Kidney capillary endothelial cell (primary cell): ENCODE measurements at regions not wholly inside any gene's neighbourhood (a gene's known extent, or its start where the extent isn't known, plus 50 kb on each side); places are given as distances from the start of the nearest gene placed in this dataset.

Experiments
- DNase-seq: peaks from one replicate; pipeline ENCODE4 v3.0.0-alpha.2; 2018; ENCODE audit warnings: low spot score

DNA sequence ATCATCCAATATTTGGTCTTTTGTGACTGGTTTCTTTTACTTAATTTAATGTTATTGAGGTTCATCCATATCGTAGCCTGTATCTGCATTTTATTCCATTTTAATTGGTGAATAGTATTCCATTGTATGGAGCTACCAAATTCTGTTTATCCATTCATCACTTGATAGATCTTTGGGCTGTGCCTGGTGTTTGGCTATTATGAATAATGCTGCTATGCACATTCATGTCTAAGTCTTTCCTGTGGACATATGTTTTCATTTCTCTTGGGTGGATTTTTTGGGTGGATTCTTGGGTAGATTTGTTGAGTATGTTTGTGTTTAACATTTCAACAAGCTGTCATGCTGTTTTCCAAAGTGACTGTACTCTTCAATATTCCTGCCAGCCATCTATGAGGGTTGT lies 52.5 kb upstream of the NEDD4L start:
- DNase-seq: no peak

DNA sequence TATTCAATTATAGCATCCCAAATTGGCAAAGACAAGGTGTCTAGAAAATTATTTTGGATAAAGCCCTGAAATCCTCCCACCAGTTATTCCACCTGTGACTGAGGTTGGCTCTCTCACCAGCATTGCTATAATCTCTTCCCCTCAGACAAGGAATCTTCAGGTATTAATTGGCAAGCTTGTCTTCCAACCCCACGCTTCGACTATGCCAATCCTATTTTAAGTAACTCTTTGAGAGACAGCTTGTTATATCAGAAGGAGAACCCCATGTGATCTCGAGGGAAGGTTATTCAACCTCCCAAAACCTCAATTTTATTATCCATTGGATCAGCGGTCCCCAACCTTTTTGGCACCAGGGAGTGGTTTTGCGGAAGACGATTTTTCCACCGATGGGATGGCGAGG lies 54.5 kb upstream of the NEDD4L start:
- no peak for DNase-seq

DNA sequence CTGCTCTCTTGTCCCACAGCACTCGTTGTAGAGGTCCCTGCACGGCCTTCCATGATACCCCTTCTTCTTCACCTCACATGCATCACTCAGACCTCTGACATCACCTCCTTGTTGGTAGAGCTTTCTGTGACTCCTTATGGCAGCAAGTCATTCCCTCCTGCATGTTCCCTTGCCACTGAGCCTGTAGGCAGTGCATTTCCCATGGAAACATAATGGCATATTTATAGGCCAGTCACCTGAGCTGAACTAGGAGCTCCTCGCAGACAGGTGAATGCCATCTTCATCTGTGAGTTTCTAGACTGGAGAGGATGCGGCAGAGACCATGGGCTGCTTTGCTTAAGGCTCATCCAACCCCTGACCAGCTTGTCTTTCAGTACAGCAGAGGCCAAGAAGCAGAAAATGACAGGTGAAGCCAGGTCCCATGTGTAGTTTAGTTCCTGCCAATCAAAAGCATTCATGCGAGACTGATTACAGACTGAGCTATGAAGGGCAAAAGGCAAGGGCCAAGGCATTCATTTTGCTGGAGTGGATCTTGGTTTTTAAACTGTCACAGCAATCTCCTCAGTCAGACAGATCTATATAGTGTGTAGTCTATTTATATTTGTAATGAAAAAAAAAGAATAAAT lies 59.4 kb upstream of the NEDD4L start:
- no peak for DNase-seq

DNA sequence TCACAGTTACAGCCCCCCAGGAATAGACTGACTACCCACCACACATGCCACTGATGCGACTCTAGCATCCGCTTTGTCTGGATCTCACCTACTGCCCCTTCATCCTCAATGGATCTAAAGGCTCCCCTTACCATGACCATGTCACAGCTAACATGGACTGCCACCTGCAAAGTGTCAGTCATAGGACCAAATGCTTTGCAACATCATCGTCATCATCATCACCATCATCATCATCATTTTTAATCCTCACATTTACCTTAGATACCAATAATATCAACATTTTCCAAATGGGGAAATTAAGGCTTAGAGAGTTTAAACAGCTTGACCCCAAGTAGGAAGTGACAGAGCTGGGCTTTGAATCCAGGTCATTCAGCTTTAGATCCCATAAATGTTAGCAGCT lies 60.1 kb upstream of the NEDD4L start:
- DNase-seq: no peak

DNA sequence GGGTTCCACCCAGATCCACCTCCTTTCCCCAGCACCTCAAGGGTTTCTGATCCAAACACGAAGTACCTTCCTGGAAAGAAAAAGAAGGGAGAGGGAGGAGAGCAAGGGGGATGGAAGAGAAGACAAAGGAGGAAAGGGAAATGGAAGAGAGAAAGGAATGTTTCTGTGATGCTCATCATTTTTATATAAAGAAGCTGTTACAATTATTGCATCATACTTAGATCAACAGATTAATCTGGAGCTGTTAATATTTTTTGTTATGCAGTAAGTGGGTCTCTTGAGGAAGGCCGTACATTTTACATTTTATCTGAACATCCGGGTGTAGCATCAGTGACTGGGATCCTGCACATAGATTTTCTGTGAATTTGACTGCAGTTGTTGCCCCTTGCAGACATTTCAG lies 60.6 kb upstream of the NEDD4L start:
- no peak for DNase-seq

DNA sequence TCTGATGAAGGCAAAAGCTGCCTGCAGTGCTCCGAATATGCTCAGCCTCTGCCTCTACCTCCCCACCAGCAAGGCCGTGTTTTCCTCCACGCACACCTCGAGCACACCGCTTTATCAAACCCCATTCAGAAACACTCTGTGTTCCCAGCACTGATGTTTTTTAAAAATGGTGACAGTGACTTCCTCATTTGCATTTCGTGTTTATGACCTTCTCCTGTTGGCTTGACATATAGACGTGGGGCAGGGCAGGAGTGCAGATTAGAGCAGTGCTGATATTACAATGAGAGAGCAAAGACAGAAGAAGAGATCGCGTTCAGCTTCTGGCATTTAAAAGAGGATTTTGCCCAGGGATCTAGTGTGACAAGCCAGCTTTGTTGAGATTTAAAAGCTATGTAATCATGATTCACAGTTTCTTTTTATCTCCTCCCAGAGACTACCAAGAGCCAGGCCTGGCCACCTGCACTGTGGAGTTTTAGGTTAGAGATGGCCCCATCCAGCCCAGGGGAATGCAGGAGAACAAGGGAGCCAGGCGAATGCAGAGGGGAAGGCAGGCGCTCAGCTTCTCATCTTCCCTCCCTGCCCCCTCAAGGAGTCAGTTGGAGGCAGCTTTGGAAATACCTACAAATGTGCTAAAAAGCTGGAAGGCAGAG lies 61.5 kb upstream of the NEDD4L start:
- no peak for DNase-seq

DNA sequence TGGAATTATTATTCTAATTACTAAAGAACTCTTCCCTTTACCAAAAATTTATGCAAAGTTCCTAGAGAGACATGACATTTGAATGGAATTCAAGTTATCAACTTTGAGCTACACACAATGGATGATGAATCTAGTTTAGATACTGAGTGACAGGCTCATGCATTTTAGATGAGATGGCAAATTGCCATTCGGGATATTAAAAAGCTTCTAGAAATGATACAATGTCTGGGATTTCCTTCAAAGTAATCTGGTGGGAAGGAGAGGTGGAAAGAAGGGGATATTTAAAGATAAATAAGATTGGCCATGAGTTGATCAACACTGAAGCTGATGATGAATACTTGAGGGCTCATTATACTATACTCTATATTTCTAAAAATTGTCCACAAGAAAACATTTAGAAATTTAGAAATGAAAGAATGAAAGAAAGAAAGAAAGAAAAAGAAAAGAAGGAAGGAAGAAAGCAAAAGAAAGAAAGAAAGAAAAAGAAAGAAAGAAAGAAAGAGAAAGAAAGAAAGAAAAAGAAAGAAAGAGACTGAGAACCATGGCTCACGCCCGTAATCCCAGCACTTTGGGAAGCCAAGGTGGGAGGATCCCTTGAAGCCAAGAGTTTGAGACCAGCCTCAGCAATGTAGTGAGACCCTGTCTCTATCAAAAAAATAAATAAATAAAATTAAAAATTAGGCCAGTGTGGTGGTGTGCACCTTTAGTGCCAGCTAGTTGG lies 62.6 kb upstream of the NEDD4L start:
- DNase-seq: no peak

DNA sequence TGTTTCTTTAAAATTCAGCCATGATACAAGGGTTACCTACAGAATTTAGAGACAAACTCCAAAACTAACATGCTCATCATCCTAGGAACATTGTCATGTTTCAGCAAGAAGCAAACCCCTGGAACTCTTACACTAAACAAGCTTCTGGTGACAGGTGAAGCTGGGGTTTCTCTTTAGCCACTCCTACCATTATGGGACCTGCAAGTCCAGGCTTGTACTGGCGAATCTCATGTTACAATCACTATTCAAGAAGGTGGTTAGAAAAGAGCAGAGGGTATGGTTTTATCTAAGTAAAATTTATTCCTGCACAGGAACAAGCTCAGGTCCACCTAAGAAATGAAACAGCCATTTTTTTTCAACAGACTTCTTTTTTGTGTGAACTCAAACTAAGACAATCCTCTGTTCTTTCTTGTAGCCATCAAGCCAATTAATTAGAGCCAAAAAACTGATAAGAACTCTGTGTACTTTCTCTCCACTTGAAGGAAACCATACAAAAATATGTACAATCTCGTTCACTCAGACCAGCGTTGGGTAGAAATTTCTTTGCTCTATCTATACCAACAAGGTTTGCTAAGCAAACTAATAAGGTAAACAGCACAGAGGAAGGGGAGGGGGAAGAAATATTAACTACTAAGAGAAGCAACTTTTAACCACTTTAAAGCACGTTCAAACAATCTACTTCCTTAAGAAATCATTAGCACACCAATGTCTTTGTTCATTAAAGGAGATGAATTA lies 63.3 kb upstream of the NEDD4L start:
- DNase-seq: no peak

DNA sequence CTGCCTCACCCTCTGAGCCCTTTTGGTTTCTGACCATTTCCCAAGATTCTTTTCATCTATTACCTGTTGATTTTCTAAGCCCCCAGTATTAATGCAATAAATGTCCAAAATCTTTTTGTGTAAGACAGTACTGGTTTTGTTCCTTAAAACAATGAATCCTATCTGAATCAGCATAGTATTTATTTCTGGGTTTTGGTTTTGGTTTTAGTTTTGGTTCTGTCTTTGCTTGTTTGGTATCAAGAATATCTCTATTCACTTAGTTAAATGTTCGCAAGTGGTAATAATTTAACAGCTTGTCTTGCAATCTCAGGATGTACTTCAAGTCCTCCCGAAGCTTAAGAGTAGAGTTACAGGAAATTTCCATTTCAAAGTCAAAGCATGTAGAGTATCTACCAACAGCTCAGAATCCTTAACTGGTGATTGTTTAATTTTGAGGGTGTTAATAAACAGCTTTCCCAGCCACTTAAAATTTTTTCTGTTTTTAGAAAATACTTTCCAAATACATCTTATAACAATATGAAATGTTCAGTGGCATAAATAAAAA lies 67.7 kb upstream of the NEDD4L start:
- DNase-seq: no peak

DNA sequence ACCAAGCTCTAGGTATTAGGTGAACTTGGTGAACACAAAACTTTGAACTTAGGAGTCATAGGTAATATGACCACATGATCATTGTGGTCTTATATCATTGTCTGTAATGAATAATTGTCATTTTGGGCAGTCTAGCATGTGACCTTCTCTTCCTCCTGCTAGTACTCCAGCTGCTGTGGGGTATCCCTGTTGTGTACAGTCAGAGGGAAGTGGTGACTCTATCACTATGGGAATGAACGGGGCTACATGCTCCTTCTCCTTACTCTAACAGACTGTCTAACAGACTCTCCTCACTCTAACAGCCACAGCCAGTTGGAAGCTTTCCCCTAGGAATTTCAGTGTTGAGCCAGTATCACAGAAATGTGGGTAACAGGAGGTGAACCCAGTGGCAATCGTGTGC lies 68.2 kb upstream of the NEDD4L start:
- DNase-seq: no peak

DNA sequence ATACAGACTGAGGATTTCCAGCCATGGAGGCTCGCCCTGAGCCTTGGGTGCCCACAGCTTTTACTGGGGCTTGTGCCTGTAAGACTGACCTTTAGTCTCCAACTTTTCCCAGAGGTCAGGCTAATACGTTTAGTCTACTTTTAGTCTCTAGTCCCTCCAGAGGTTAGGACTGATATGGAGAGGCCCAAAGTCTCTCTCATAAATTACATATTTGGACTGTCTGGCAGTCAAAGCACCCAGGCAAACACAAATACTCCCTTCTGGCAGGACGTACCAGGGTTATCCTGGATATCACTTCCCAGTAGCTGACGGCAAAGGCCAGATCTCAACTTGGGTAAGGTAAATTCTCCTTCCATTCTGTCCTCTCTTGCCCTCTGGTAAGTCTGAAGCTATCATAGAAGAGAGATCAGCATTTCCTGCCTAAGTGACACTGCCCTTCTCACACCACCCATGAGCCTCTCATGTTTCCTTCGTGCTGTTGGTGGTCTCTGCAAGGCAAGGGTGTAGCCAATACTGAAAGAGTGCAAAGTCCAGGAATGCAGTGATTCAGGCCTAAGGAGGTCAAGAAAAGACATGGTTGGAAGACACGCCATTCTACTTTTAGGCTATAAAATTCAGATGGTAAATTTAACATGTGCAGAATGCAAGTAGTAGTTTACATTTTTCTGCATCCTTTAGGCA lies 69.3 kb upstream of the NEDD4L start:
- DNase-seq: no peak

DNA sequence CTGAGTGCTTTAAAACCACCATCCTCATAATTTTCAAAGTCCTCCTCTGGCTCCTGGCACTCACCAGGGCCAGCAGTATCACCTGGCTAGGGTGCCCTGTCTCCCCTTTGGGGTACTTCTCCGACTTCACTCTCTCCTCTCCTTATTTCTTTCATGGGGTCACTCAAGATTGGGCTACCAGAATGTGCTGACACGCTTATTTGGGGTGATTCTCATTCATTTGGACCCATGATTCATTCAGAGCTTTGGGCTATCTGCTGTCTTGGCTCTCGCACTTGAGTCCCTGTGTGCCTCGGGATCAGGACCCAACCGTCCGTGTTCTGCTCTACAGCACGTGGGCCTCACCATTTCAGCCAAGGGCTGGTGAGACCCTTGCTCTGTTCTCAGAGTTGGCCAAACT lies 70.1 kb upstream of the NEDD4L start:
- no peak for DNase-seq

DNA sequence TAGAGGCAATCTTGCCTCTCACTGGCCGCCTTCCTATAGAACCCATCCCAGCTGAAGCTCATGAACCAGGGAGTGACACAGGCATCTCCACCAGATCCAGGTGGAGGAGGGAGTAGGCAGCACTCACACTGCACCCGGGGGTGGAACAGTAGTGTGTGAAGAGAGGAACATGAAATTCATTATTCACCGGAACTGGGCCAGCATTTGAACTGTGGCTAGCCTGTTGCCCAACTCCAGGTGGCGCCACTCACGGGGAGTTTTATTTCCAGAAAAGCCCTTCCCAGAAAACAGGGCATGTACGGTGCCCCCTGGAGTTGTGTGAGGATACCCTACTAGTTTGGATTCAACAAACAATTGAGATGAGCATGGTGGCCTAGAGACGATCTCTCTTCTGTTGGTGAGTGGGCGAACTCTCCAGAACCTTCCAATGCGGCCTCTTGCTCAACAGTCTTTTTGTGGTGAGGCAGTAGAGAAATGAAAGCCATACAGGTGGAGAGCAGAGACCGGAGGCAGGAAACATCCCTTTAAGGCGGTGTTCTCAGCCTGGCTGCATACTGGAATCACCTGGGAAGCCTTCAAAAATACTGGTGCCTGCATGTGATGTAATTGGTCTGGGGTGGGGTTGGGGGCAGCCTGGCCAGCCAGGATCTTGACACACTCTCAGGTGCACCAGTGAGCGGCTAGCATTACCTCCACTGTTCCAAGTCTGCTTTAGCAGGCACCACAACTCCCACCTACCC lies 73.5 kb upstream of the NEDD4L start:
- no peak for DNase-seq

DNA sequence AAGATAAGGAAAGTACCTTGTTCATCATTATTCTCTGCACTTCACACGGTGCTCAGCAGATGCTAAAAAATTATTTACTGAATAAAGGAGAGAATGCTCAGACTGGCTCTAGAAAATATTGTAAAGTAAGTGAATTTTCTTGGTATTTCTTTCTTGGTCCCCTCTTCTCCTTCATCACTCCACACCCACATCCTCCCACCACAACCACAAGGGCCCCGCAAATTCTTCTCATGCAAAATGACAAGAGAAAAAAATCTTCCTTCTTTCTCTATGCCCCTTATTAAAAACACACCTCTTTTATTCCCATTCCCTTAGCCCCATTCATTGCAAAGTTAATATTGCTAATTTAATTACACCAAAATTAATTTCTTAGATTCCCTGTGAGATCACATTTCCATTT lies 74.2 kb upstream of the NEDD4L start:
- no peak for DNase-seq

DNA sequence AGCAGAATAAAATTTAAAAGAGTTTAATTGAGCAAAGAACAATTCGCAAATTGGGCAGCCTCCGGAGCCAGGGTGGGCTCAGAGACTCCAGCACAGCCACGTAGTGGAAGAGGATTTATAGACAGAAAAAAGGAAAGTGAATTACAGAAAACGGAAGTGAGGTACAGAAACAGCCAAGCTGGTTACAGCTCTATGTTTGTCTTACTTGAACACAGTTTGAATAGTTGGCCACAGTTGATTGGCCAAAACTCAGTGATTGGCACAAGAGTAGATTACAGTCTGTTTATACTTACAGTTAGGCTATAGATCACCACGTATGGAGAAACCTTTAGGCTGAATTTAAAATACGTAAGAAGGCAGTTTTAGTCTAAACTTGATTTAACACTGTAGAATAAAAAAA lies 78.8 kb upstream of the NEDD4L start:
- no peak for DNase-seq

DNA sequence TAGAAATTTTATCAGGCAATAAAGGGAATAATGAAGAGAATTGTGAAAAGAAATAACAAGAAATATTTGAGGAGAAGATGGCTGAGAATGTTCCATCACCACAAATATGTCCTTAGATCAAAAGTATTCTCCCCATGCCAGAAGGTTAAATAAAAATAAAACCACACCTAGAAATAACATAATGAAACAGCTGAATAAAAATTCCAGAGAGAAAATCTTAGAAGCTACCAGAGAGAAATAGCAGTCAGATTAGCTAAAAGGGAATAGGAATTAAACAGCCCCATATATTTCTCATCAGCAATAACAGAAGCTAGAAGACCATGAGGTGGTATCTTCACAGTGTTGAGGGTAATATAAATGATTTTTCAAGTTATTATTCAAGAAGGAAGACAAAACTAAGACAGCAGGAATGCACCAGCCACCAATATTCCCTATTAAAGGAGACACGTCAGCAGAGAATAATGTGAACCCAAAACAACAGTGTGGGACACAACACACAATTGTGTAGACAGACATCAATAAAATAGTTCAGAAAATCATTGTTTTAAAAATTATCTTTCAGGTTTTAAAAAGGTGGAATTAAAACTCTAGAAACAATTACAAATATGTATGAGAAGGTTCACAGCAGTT lies 82.0 kb upstream of the NEDD4L start:
- no peak for DNase-seq

DNA sequence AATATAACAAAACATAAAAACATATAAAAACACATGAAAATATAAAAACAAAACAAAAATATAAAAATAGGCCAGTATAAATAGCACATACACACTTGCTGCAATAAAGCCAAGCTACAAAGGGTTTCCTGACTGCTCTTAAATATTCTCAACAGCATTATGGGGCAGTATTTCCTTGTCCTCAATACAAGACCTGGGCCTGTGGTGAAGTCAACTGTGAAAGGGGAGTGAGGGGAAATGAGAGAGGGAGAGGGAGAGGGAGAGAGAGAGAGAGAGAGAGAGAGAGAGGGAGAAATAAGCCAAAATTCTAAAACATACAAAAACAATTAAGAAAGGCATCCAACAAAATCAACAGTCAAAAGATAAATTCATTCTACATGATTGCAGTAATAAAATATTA lies 82.6 kb upstream of the NEDD4L start:
- no peak for DNase-seq

DNA sequence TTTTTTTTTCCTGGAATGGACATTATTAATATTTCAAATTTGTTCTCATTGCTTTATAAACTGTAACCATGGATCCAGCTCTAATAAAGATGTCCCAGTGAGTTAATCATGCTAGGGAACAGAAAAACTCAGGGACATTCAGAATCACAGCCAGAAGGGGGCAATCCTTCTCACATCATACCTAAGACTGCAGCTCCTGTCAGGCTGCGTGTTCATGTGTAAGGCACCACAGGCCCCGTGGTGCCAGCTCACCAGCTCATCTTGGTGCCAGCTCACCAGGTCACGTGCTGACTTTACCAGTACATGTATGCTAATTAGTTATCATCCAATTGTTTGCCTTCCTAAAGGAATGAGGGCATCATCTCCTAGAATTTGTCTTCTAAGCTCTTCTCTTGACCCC lies 84.7 kb upstream of the NEDD4L start:
- peak; percentile 24 for DNase-seq

DNA sequence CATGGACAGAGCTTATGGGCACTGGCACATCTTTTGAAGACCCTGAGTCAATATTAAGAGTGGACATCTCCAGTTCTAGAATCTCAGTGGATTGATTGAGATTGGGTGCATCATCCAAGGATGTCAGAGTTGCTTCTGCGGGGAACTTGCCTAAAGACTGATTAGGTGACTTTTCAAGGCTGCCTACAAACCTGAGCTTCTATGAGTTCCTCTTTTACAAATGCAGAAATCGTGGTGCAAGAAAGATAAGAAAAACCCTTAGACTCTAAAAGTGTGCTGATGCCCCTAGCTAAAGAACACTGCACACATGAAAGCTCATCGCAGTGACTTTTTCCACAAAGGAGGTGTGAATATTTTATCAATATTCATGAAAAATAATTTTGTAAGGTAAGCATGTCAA lies 86.8 kb upstream of the NEDD4L start:
- DNase-seq: no peak

DNA sequence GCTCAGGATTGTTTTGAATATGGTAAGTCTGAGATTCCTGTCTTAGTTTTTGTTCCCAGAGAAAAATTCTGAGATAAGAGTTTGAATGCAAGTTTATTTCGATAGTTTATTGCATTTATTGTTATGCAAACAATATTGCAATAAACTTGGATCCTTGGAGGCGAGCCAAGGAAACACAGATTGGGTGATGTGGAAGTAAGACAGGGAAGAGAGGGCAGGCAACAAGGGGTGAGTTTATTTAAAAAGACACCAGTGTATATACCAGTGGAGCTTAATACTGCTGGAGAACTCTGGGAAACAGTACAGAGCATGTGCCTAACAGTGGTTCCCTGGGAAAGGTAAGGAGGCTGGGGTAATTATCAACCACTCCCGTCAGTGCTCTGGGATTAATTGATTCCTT lies 87.5 kb upstream of the NEDD4L start:
- DNase-seq: no peak

DNA sequence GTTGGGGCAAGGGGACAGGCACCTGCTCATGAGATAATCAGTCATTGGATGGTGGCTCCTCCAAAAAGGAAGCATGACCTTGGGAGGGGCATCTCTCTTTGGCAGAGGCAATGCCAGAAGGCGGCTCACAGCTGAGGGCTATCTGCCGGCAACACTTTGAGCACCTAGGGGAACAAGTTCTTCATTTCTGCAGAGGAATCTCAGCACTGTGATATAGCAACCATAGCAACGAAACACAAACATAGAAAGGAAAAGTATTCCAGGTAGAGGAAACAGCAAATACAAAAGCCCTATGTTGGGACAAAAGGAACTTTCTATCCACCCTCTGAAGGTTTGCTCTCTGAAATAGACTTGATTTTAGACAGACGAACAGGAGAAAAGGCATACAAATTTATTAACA lies 89.1 kb upstream of the NEDD4L start:
- no peak for DNase-seq
